B cell (primary cell): ENCODE measurements at regions not wholly inside any gene's neighbourhood (a gene's known extent, or its start where the extent isn't known, plus 50 kb on each side); places are given as distances from the start of the nearest gene placed in this dataset.

Experiments
- ATAC-seq: fragments of 200-7000 bp; cut with Tn5 transposase; one replicate; pipeline ENCODE4 v1.10.0; 2021; ENCODE audit warnings: low read depth, mild to moderate bottlenecking, moderate number of reproducible peaks, moderate library complexity
- CTCF ChIA-PET: fragments of 350-600 bp; sonication (Branson Sonifier 250); formaldehyde crosslinking; loops from one replicate; lab custom pipeline; 2021; ENCODE audit warnings: antibody characterized with exemption, inconsistent platforms; lab: Charles Lee
- POLR2A ChIA-PET: fragments of 350-600 bp; sonication (Branson Sonifier 250); formaldehyde crosslinking; loops from one replicate; lab custom pipeline; 2021; ENCODE audit warnings: antibody characterized with exemption; lab: Charles Lee
- DNase-seq: peaks from one replicate; pipeline ENCODE4 v3.0.0; 2013
- H2AFZ ChIP-seq: 2 replicates; pipeline ENCODE4 v1.6.1; 2012; ENCODE audit warnings: mild to moderate bottlenecking, low read depth, low read length; ENCODE audit not compliant: insufficient read depth, poor library complexity, severe bottlenecking
- H3K27ac ChIP-seq, 2 donors: 1 replicate in 1 of 2; 2 replicates in 1 of 2; pipeline ENCODE4 v1.5.1; 2012 to 2013; ENCODE audit warnings: low read length in 2 of 2, mild to moderate bottlenecking in 2 of 2, moderate library complexity in 1 of 2
- H3K27me3 ChIP-seq, 4 experiments: fragments of 200-600 bp in 1 of 4; sonication (generic) in 1 of 4; replicated peaks in 1 of 4; 1 replicate in 2 of 4; 2 replicates in 2 of 4; pipeline versions ENCODE4 v1.6.1 to v1.7.0; 2013 to 2016; ENCODE audit warnings: low read length in 3 of 4, mild to moderate bottlenecking in 2 of 4, mixed read lengths in 1 of 4, moderate library complexity in 1 of 4; ENCODE audit not compliant: insufficient read depth in 4 of 4, control insufficient read depth in 3 of 4; ENCODE audit errors: control extremely low read depth in 1 of 4
- H3K36me3 ChIP-seq, 2 experiments: replicated peaks in 1 of 2; 1 replicate in 1 of 2; 2 replicates in 1 of 2; pipeline versions ENCODE4 v1.6.1 to v1.7.1; 2013; ENCODE audit warnings: low read length in 1 of 2; ENCODE audit not compliant: insufficient read depth in 2 of 2, control insufficient read depth in 1 of 2; ENCODE audit errors: control extremely low read depth in 1 of 2, extremely low read depth in 1 of 2
- H3K4me1 ChIP-seq, 2 donors: fragments of 200-600 bp in 1 of 2; sonication (generic) in 1 of 2; 1 replicate in 1 of 2; 2 replicates in 1 of 2; pipeline versions ENCODE4 v1.5.1 to v1.6.1; 2013 to 2017; ENCODE audit warnings: low read length in 2 of 2; ENCODE audit not compliant: control insufficient read depth in 2 of 2, insufficient read depth in 2 of 2
- H3K4me2 ChIP-seq: replicated peaks from 2 replicates; pipeline ENCODE3; 2012; ENCODE audit warnings: mild to moderate bottlenecking, low read depth, low read length; ENCODE audit not compliant: poor library complexity, severe bottlenecking
- H3K4me3 ChIP-seq, 5 experiments: fragments of 200-600 bp in 1 of 5; sonication (generic) in 1 of 5; 1 replicate in 3 of 5; 2 replicates in 2 of 5; pipeline versions ENCODE4 v1.5.1 to v1.7.0; 2011 to 2016; ENCODE audit warnings: low read length in 4 of 5, mild to moderate bottlenecking in 4 of 5, low read depth in 2 of 5, control low read depth in 1 of 5, moderate library complexity in 1 of 5; ENCODE audit not compliant: insufficient read depth in 1 of 5; ENCODE audit errors: control extremely low read depth in 1 of 5, extremely low read depth in 1 of 5
- H3K79me2 ChIP-seq: fragments of 200-600 bp; sonication (generic); one replicate; pipeline ENCODE4 v1.6.0; 2016; ENCODE audit warnings: low read length; ENCODE audit not compliant: control insufficient read depth, insufficient read depth
- H3K9ac ChIP-seq: fragments of 200-600 bp; sonication (generic); 2 replicates; pipeline ENCODE4 v1.6.1; 2017; ENCODE audit warnings: mild to moderate bottlenecking, low read length, moderate library complexity
- H3K9me3 ChIP-seq, 3 donors: one replicate each; pipeline versions ENCODE4 v1.6.1 to v1.7.1; 2013; ENCODE audit warnings: low read length in 2 of 3; ENCODE audit not compliant: control insufficient read depth in 2 of 3, insufficient read depth in 1 of 3; ENCODE audit errors: control extremely low read depth in 1 of 3
- H4K20me1 ChIP-seq: 2 replicates; pipeline ENCODE4 v1.6.0; 2012; ENCODE audit warnings: mild to moderate bottlenecking, low read length; ENCODE audit not compliant: insufficient read depth, control insufficient read depth, poor library complexity, severe bottlenecking
- H3K27ac Mint-ChIP-seq: one replicate; pipeline ENCODE4 v1.8.0; 2021; ENCODE audit warnings: mixed read lengths
- H3K27me3 Mint-ChIP-seq: one replicate; pipeline ENCODE4 v1.8.0; 2021; ENCODE audit warnings: mixed read lengths
- H3K4me1 Mint-ChIP-seq: one replicate; pipeline ENCODE4 v1.8.0; 2021; ENCODE audit warnings: mixed read lengths
- H3K4me3 Mint-ChIP-seq: one replicate; pipeline ENCODE4 v1.8.0; 2021; ENCODE audit warnings: mixed read lengths
- H3K9me3 Mint-ChIP-seq: one replicate; pipeline ENCODE4 v1.8.0; 2022; ENCODE audit warnings: mixed read lengths; ENCODE audit not compliant: insufficient read depth
- EZH2 ChIP-seq: IDR thresholded peaks from 2 replicates; pipeline ENCODE4 v1.6.1; 2012; ENCODE audit warnings: borderline replicate concordance, low read depth, mild to moderate bottlenecking, moderate library complexity, low read length; ENCODE audit not compliant: insufficient read depth, poor library complexity, severe bottlenecking
- WGBS: methylation state at CpG from one replicate; pipeline ENCODE4 v1.1.5; 2013; ENCODE audit warnings: missing lambda C conversion rate; ENCODE audit not compliant: insufficient coverage; 5-methylcytosine and 5-hydroxymethylcytosine counted together
- intact Hi-C: fragments of 100-400 bp; cut with micrococcal nuclease; formaldehyde crosslinking; loops from one replicate; pipeline ENCODE4 v1.10.0; 2022
- TF ChIP-seq, protein P1 (sequence below): fragments of 200-600 bp; IDR thresholded peaks from one replicate; pipeline ENCODE4 v1.8.0; 2022; ENCODE audit warnings: antibody characterized with exemption, mild to moderate bottlenecking

DNA sequence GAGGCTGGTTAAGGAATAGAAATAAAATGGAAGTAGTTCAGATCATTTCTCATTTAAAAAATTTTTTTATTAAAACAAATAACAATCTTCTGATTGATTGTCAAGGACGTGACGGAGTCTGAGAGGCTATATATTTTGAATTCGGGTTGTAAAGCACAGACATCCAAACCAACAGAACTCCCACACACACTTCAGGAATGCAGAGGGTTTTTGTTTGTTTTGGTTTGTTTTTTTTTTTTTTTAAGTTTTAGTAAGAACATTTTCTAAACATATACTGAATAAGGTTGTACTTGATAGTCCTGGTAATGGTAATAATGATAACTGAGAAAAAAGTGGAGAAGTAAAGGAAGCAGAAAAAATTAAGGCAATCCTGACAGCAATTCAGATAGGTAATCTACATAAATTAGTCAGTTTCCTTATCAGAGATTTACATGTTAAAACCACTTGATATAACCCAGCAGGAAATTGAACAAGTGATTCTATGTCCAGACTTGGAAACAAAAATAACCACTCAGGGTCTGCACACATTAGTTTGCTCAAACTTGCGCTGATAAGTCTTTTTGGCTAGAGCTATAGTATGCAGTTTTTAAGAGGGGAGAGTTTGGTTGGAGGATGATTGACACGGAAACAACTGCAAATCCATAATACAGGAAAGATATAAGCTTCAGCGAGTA is 51.5 kb upstream of the CTAGE1 start:
- DNase-seq (no peak), ATAC-seq (no peak)
- Histone ChIP-seq H3K36me3 (no peaks in the 10 kb centered on the region), H3K4me2 (no peak overlapping the region), H2AFZ (no peak overlapping the region), H3K9ac (no peak overlapping the region), H4K20me1 (no peaks in the 10 kb centered on the region), H3K79me2 (no peaks in the 10 kb centered on the region), H3K9me3 (peaks cover 0 to 7% (median 0%) of the 10 kb centered on the region in 3 donors), H3K4me1 (no peaks in the 10 kb centered on the region), H3K27ac (no peak overlapping the region), H3K4me3 (no peak overlapping the region), H3K27me3 (no peaks in the 10 kb centered on the region)
- CTCF ChIA-PET = no interaction called here
- H3K9me3 Mint-ChIP-seq = peaks cover 2% of the 10 kb centered on the region
- no peak overlapping the region for H3K27ac Mint-ChIP-seq
- H3K4me3 Mint-ChIP-seq = no peak overlapping the region
- TF ChIP-seq, protein P1, sequence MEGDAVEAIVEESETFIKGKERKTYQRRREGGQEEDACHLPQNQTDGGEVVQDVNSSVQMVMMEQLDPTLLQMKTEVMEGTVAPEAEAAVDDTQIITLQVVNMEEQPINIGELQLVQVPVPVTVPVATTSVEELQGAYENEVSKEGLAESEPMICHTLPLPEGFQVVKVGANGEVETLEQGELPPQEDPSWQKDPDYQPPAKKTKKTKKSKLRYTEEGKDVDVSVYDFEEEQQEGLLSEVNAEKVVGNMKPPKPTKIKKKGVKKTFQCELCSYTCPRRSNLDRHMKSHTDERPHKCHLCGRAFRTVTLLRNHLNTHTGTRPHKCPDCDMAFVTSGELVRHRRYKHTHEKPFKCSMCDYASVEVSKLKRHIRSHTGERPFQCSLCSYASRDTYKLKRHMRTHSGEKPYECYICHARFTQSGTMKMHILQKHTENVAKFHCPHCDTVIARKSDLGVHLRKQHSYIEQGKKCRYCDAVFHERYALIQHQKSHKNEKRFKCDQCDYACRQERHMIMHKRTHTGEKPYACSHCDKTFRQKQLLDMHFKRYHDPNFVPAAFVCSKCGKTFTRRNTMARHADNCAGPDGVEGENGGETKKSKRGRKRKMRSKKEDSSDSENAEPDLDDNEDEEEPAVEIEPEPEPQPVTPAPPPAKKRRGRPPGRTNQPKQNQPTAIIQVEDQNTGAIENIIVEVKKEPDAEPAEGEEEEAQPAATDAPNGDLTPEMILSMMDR = no peak
- no peak for TF ChIP-seq EZH2
- 88% methylated on average over 1 of the region's 6 CpGs for WGBS
- intact Hi-C loops = no loop called here
- peaks cover 5% of the 10 kb centered on the region for H3K27me3 Mint-ChIP-seq
- POLR2A ChIA-PET = no interaction called here
- no peaks in the 10 kb centered on the region for H3K4me1 Mint-ChIP-seq

DNA sequence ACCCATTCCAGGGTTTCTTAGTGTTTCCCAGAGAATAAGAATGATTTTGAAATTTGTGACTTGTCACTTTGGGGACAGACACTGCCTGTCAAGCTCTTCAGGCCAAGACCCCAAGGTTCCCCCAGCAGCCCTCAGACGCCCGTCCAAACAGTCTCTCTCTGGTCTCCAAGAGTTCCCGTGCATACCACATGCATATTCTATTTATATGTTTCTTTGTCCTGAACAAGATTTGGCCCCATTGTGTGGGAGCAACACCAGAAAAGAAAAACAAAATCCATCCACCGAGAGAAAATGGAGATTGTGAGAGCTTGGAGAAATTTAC is 52.2 kb upstream of the CTAGE1 start:
- intact Hi-C loops = no loop called here
- H2AFZ ChIP-seq = no peak overlapping the region

More for the DNA sequence above, 52.2 kb upstream of the CTAGE1 start:
- Mint-ChIP-seq H3K9me3 (peaks cover 2% of the 10 kb centered on the region), H3K4me3 (no peak overlapping the region), H3K27me3 (peaks cover 5% of the 10 kb centered on the region), H3K27ac (no peak overlapping the region), H3K4me1 (no peaks in the 10 kb centered on the region)
- Histone ChIP-seq H3K4me1 (no peaks in the 10 kb centered on the region), H3K9me3 (peaks cover 0 to 7% (median 0%) of the 10 kb centered on the region in 3 donors), H3K4me3 (no peak overlapping the region), H3K4me2 (no peak overlapping the region), H3K27ac (no peak overlapping the region), H4K20me1 (no peaks in the 10 kb centered on the region), H3K9ac (no peak overlapping the region), H3K79me2 (no peaks in the 10 kb centered on the region), H3K27me3 (no peaks in the 10 kb centered on the region), H3K36me3 (no peaks in the 10 kb centered on the region)
- TF ChIP-seq, protein P1 = no peak
- TF ChIP-seq EZH2 = no peak
- POLR2A ChIA-PET = no interaction called here
- ATAC-seq (no peak), DNase-seq (no peak)
- WGBS = no CpG with 5 or more reads among the region's 4 CpGs
- CTCF ChIA-PET = no interaction called here
